ENCODE measurements at regions not wholly inside any gene's neighbourhood (a gene's known extent, or its start where the extent isn't known, plus 50 kb on each side); places are given as distances from the start of the nearest gene placed in this dataset.

- H3K36me3 ChIP-seq (ENCODE audit: control insufficient read depth in 2 of 2, insufficient read depth in 2 of 2, low read length in 1 of 2) = no peaks in the 10 kb centered on the region
- peaks cover 0 to 10% of the 10 kb centered on the region in 2 experiments; a peak in 3 of 4 replicates for H3K27me3 ChIP-seq (replicated peaks in 1 of 2; ENCODE audit: control insufficient read depth in 2 of 2, insufficient read depth in 2 of 2, low read length in 1 of 2)
- H3K4me1 ChIP-seq (ENCODE audit: control insufficient read depth, insufficient read depth, low read length) = no peaks in the 10 kb centered on the region
- FAIRE-seq (no peak), DNase-seq (ENCODE audit: low read depth, low spot score) (no peak), ATAC-seq (no peak)
- SMC1A ChIA-PET (ENCODE audit: uncharacterized antibody, unreplicated experiment) = interaction anchor here (1.3 kb wide), 1 partner anchor 8 kb away, joined by 5 read pairs; no protein-coding TSS in a partner anchor
- H3K9ac ChIP-seq (ENCODE audit: control insufficient read depth, insufficient read depth, low read length) = no peak overlapping the region
- no peak overlapping the region for H3K4me3 ChIP-seq
- CTCF ChIA-PET = interaction anchor here (1.4 to 1.9 kb wide), 2 partner anchors 9 to 73 kb away, joined by 3 to 6 read pairs; no protein-coding TSS in a partner anchor
- H3K4me2 ChIP-seq (ENCODE audit: control insufficient read depth, insufficient read depth) = no peak overlapping the region
- no peak overlapping the region for H3K27ac ChIP-seq (ENCODE audit: control insufficient read depth, insufficient read depth)
- RAD21 ChIA-PET (ENCODE audit: unreplicated experiment) = no interaction called here
- no peaks in the 10 kb centered on the region for H3K79me2 ChIP-seq (ENCODE audit: control insufficient read depth, insufficient read depth, low read length)
- no peaks in the 10 kb centered on the region for H3K9me3 ChIP-seq (replicated peaks; ENCODE audit: control insufficient read depth, insufficient read depth, low read length)
- no peaks in the 10 kb centered on the region for H4K20me1 ChIP-seq (ENCODE audit: control insufficient read depth, insufficient read depth)
- BruUV-seq (replicated peaks) = no TSS peak
- POLR2A ChIA-PET = interaction anchor here (0.6 kb wide), 1 partner anchor 246 kb away, joined by 3 read pairs; no protein-coding TSS in a partner anchor
- intact Hi-C loops (cut with micrococcal nuclease; ENCODE audit: unreplicated experiment) = no loop called here
- in situ Hi-C loops (cut with MboI) = no loop called here
- no peak for TF ChIP-seq ZNF24 (IDR thresholded peaks at IDR 0.05)
- no peak for TF ChIP-seq NFXL1 (IDR thresholded peaks at IDR 0.05; ENCODE audit: borderline replicate concordance)
- TF ChIP-seq ZBED1 (IDR thresholded peaks at IDR 0.05; ENCODE audit: borderline replicate concordance) = no peak
- TF ChIP-seq TBL1XR1 (IDR thresholded peaks at IDR 0.05; ENCODE audit: low read depth, low read length) = no peak
- TF ChIP-seq MEF2B (IDR thresholded peaks at IDR 0.05; ENCODE audit: partially characterized antibody, poor library complexity, severe bottlenecking) = no peak
- no peak for TF ChIP-seq ZNF622 (IDR thresholded peaks at IDR 0.05)
- TF ChIP-seq STAT1 (conservative IDR thresholded peaks at IDR 0.05) = no peak
- no peak for TF ChIP-seq STAT3 (IDR thresholded peaks at IDR 0.05; ENCODE audit: low read depth, low read length)
- no peak for TF ChIP-seq RAD21 (IDR thresholded peaks at IDR 0.05; ENCODE audit: insufficient read depth, low read depth, low read length)
- no peak for TF ChIP-seq MTA2 (IDR thresholded peaks at IDR 0.05; ENCODE audit: low read depth)
- no peak for TF ChIP-seq GATAD2B (conservative IDR thresholded peaks at IDR 0.05; ENCODE audit: low read depth)
- TF ChIP-seq USF1 (IDR thresholded peaks at IDR 0.05; ENCODE audit: borderline replicate concordance, extremely low read length, insufficient read depth, low read depth, low read length) = no peak
- TF ChIP-seq E4F1 (IDR thresholded peaks at IDR 0.05; ENCODE audit: borderline replicate concordance, partially characterized antibody) = no peak
- no peak for TF ChIP-seq ETV6 (conservative IDR thresholded peaks at IDR 0.05 in 1 of 2, IDR thresholded peaks at IDR 0.05 in 1 of 2; ENCODE audit: borderline replicate concordance in 1 of 2, low read depth in 1 of 2)
- TF ChIP-seq CREM (IDR thresholded peaks at IDR 0.05; ENCODE audit: low read depth) = no peak
- TF ChIP-seq SREBF1 (IDR thresholded peaks at IDR 0.05; ENCODE audit: low read length) = no peak
- no peak overlapping the region for H2AFZ ChIP-seq (ENCODE audit: control insufficient read depth, low read depth, low read length)
- 57% methylated on average over 9 of the region's 9 CpGs for WGBS (ENCODE audit: insufficient coverage, insufficient replicate concordance, low lambda C conversion rate, missing lambda C conversion rate)
These were observed 55.2 kb upstream of the ASIP start for GRCh38 chr20:34185766-34186620.
